ENCODE measurements at regions not wholly inside any gene's neighbourhood (a gene's known extent, or its start where the extent isn't known, plus 50 kb on each side); places are given as distances from the start of the nearest gene placed in this dataset.

DNA sequence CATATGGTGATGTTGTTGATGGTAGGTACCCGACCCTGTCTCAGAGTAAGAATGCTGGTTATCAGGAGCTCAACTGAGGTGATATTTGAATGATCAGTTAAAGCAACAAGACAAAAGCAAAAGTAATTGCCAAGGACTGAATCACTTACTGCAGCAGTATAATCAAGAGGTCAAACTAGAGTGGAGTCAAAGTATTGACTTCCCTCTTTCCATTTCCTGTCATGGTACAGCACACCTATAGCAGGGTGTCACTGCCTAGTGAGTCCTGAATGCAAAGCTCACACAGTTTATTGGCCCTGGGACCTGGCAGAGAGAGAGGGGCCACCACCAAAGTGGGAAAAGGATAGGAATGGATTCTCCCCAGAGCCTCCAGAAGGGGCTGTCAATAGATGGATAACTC lies 886.1 kb upstream of the SORCS1 start:
- TF ChIP-seq RAD21 (conservative IDR thresholded peaks at IDR 0.05) (no peak), EP300 (conservative IDR thresholded peaks at IDR 0.05; ENCODE audit: poor library complexity, severe bottlenecking) (no peak), TAF1 (IDR thresholded peaks at IDR 0.05; ENCODE audit: low read depth) (no peak), MXI1 (conservative IDR thresholded peaks at IDR 0.05; ENCODE audit: poor library complexity, severe bottlenecking) (no peak), POLR2AphosphoS5 (IDR thresholded peaks at IDR 0.05) (no peak), SMC3 (conservative IDR thresholded peaks at IDR 0.05; ENCODE audit: poor library complexity) (no peak), EZH2 (IDR thresholded peaks at IDR 0.05; ENCODE audit: borderline replicate concordance, insufficient read depth, low read length, poor library complexity, severe bottlenecking) (no peak)
- TF ChIP-seq, protein P1, sequence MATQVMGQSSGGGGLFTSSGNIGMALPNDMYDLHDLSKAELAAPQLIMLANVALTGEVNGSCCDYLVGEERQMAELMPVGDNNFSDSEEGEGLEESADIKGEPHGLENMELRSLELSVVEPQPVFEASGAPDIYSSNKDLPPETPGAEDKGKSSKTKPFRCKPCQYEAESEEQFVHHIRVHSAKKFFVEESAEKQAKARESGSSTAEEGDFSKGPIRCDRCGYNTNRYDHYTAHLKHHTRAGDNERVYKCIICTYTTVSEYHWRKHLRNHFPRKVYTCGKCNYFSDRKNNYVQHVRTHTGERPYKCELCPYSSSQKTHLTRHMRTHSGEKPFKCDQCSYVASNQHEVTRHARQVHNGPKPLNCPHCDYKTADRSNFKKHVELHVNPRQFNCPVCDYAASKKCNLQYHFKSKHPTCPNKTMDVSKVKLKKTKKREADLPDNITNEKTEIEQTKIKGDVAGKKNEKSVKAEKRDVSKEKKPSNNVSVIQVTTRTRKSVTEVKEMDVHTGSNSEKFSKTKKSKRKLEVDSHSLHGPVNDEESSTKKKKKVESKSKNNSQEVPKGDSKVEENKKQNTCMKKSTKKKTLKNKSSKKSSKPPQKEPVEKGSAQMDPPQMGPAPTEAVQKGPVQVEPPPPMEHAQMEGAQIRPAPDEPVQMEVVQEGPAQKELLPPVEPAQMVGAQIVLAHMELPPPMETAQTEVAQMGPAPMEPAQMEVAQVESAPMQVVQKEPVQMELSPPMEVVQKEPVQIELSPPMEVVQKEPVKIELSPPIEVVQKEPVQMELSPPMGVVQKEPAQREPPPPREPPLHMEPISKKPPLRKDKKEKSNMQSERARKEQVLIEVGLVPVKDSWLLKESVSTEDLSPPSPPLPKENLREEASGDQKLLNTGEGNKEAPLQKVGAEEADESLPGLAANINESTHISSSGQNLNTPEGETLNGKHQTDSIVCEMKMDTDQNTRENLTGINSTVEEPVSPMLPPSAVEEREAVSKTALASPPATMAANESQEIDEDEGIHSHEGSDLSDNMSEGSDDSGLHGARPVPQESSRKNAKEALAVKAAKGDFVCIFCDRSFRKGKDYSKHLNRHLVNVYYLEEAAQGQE (IDR thresholded peaks at IDR 0.05; ENCODE audit: borderline replicate concordance): no peak
- TF ChIP-seq, protein P2, sequence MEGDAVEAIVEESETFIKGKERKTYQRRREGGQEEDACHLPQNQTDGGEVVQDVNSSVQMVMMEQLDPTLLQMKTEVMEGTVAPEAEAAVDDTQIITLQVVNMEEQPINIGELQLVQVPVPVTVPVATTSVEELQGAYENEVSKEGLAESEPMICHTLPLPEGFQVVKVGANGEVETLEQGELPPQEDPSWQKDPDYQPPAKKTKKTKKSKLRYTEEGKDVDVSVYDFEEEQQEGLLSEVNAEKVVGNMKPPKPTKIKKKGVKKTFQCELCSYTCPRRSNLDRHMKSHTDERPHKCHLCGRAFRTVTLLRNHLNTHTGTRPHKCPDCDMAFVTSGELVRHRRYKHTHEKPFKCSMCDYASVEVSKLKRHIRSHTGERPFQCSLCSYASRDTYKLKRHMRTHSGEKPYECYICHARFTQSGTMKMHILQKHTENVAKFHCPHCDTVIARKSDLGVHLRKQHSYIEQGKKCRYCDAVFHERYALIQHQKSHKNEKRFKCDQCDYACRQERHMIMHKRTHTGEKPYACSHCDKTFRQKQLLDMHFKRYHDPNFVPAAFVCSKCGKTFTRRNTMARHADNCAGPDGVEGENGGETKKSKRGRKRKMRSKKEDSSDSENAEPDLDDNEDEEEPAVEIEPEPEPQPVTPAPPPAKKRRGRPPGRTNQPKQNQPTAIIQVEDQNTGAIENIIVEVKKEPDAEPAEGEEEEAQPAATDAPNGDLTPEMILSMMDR (IDR thresholded peaks at IDR 0.05; ENCODE audit: poor library complexity, severe bottlenecking): no peak
- H3K9ac ChIP-seq (ENCODE audit: low read length): no peak overlapping the region
- H3K4me2 ChIP-seq (ENCODE audit: low read length): no peak overlapping the region

DNA sequence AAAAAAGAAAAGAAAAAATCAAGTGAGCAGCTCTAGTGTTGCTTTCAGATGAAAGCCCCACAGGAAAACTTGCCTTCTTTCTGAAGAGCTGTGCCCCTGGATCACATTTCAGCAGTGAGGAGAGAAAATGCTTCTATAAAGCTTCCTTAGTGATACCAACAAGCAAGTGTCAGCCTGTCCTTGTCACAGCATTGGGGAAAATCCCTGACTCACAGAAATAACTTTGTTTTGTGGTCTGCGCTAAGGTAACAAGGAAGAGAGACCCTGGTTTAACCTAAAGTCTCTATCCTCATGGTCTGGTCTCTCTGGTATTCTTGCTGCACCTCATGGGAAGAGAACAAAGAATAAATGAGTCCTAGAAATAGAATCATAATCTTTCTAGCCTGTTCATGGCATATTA lies 885.2 kb upstream of the SORCS1 start:
- H2AFZ ChIP-seq (ENCODE audit: low read depth, low read length): no peak overlapping the region

More for the DNA sequence above, 886.1 kb upstream of the SORCS1 start:
- Histone ChIP-seq H3K9me3 (ENCODE audit: low read length) (no peaks in the 10 kb centered on the region), H3K4me3 (ENCODE audit: low read length) (no peak overlapping the region), H3F3A (ENCODE audit: insufficient read depth, low read length, poor library complexity, severe bottlenecking) (no peaks in the 10 kb centered on the region), H3K27ac (ENCODE audit: low read length) (no peak overlapping the region), H3K27me3 (ENCODE audit: insufficient read depth, low read depth, low read length) (no peaks in the 10 kb centered on the region), H2AFZ (ENCODE audit: low read depth, low read length) (no peak overlapping the region), H3K79me2 (replicated peaks; ENCODE audit: insufficient read depth, low read length) (no peaks in the 10 kb centered on the region), H3K9me2 (ENCODE audit: insufficient read depth, low read length) (no peaks in the 10 kb centered on the region), H4K20me1 (ENCODE audit: insufficient read depth) (no peaks in the 10 kb centered on the region), H3K36me3 (ENCODE audit: insufficient read depth, low read length) (no peaks in the 10 kb centered on the region)

More for the DNA sequence above, 885.2 kb upstream of the SORCS1 start:
- Histone ChIP-seq H3F3A (ENCODE audit: insufficient read depth, low read length, poor library complexity, severe bottlenecking) (no peaks in the 10 kb centered on the region), H3K4me3 (ENCODE audit: low read length) (no peak overlapping the region), H3K9ac (ENCODE audit: low read length) (no peak overlapping the region), H3K36me3 (ENCODE audit: insufficient read depth, low read length) (no peaks in the 10 kb centered on the region), H3K4me2 (ENCODE audit: low read length) (no peak overlapping the region), H3K79me2 (replicated peaks; ENCODE audit: insufficient read depth, low read length) (no peaks in the 10 kb centered on the region), H3K9me3 (ENCODE audit: low read length) (no peaks in the 10 kb centered on the region), H4K20me1 (ENCODE audit: insufficient read depth) (no peaks in the 10 kb centered on the region), H3K27ac (ENCODE audit: low read length) (no peak overlapping the region), H3K27me3 (ENCODE audit: insufficient read depth, low read depth, low read length) (no peaks in the 10 kb centered on the region), H3K9me2 (ENCODE audit: insufficient read depth, low read length) (no peaks in the 10 kb centered on the region)
- TF ChIP-seq, protein P2 (IDR thresholded peaks at IDR 0.05; ENCODE audit: poor library complexity, severe bottlenecking): no peak
- TF ChIP-seq EZH2 (IDR thresholded peaks at IDR 0.05; ENCODE audit: borderline replicate concordance, insufficient read depth, low read length, poor library complexity, severe bottlenecking): no peak
- TF ChIP-seq POLR2AphosphoS5 (IDR thresholded peaks at IDR 0.05): no peak
- TF ChIP-seq RAD21 (conservative IDR thresholded peaks at IDR 0.05): no peak
- TF ChIP-seq MXI1 (conservative IDR thresholded peaks at IDR 0.05; ENCODE audit: poor library complexity, severe bottlenecking): no peak
